Fibroblast of lung (primary cell): ENCODE measurements at regions not wholly inside any gene's neighbourhood (a gene's known extent, or its start where the extent isn't known, plus 50 kb on each side); places are given as distances from the start of the nearest gene placed in this dataset.

Source experiments
- DNase-seq, 2 donors: peaks; one replicate each; pipeline versions ENCODE4 v3.0.0 to v3.0.0-alpha.2; 2010; ENCODE audit warnings: low read depth in 2 of 2
- H2AFZ ChIP-seq: 2 replicates; pipeline ENCODE4 v1.5.1; 2012; ENCODE audit warnings: low read length, control low read depth, inconsistent platforms
- H3K27ac ChIP-seq: 2 replicates; pipeline ENCODE4 v1.5.1; 2011; ENCODE audit warnings: low read length, control low read depth; ENCODE audit not compliant: insufficient read depth
- H3K27me3 ChIP-seq: 2 replicates; pipeline ENCODE4 v1.5.1; 2011; ENCODE audit warnings: mild to moderate bottlenecking, low read length; ENCODE audit not compliant: control insufficient read depth, insufficient read depth
- H3K36me3 ChIP-seq: 2 replicates; pipeline ENCODE4 v1.5.1; 2011; ENCODE audit warnings: low read length; ENCODE audit not compliant: control insufficient read depth, insufficient read depth
- H3K4me1 ChIP-seq: 2 replicates; pipeline ENCODE4 v1.5.1; 2011; ENCODE audit warnings: low read length; ENCODE audit not compliant: control insufficient read depth, insufficient read depth; ENCODE audit errors: extremely low read depth
- H3K4me2 ChIP-seq: 2 replicates; pipeline ENCODE4 v1.5.1; 2011; ENCODE audit warnings: low read length, control low read depth; ENCODE audit not compliant: insufficient read depth; ENCODE audit errors: extremely low read depth
- H3K4me3 ChIP-seq, 4 experiments: fragments of 200-600 bp in 1 of 4; sonication (generic) in 1 of 4; replicated peaks in 1 of 4; 2 replicates each; pipeline ENCODE4 v1.5.1; 2011 to 2016; ENCODE audit warnings: low read length in 4 of 4, low read depth in 3 of 4, mild to moderate bottlenecking in 3 of 4, control low read depth in 2 of 4, inconsistent platforms in 1 of 4, mixed read lengths in 1 of 4; ENCODE audit not compliant: insufficient read depth in 1 of 4; ENCODE audit errors: control extremely low read depth in 1 of 4
- H3K79me2 ChIP-seq: 2 replicates; pipeline ENCODE4 v1.5.1; 2012; ENCODE audit warnings: mild to moderate bottlenecking, low read length, inconsistent platforms; ENCODE audit not compliant: control insufficient read depth, insufficient read depth
- H3K9ac ChIP-seq: 2 replicates; pipeline ENCODE4 v1.5.1; 2011; ENCODE audit warnings: mild to moderate bottlenecking, low read length, control low read depth; ENCODE audit not compliant: insufficient read depth
- H3K9me3 ChIP-seq: 2 replicates; pipeline ENCODE4 v1.5.1; 2012; ENCODE audit warnings: low read depth, low read length; ENCODE audit not compliant: control insufficient read depth, insufficient read depth
- H4K20me1 ChIP-seq: 2 replicates; pipeline ENCODE4 v1.5.1; 2011; ENCODE audit warnings: low read length; ENCODE audit not compliant: control insufficient read depth, insufficient read depth; ENCODE audit errors: extremely low read depth
- CTCF ChIP-seq, 2 donors: IDR thresholded peaks in 1 of 2; conservative IDR thresholded peaks in 1 of 2; 1 replicate in 1 of 2; 2 replicates in 1 of 2; pipeline ENCODE4 v1.5.1; 2011 to 2012; ENCODE audit warnings: low read length in 2 of 2, control low read depth in 1 of 2, inconsistent platforms in 1 of 2, low read depth in 1 of 2, mild to moderate bottlenecking in 1 of 2
- EZH2 ChIP-seq: IDR thresholded peaks from 2 replicates; pipeline ENCODE4 v1.5.1; 2012; ENCODE audit warnings: low read length, control low read depth, mild to moderate bottlenecking; ENCODE audit errors: missing control alignments

- Histone ChIP-seq H3K4me1 (no peaks in the 10 kb centered on the region), H3K4me3 (no peak overlapping the region), H3K9me3 (no peaks in the 10 kb centered on the region), H3K27ac (no peak overlapping the region), H3K79me2 (no peaks in the 10 kb centered on the region), H3K27me3 (no peaks in the 10 kb centered on the region), H4K20me1 (no peaks in the 10 kb centered on the region), H3K4me2 (no peak overlapping the region), H3K9ac (no peak overlapping the region), H3K36me3 (no peaks in the 10 kb centered on the region), H2AFZ (no peak overlapping the region)
- TF ChIP-seq EZH2: no peak
- TF ChIP-seq CTCF (conservative IDR thresholded peaks at IDR 0.05 in 1 of 2, IDR thresholded peaks at IDR 0.05 in 1 of 2; ENCODE audit: low read depth in 1 of 2, low read length in 2 of 2): no peak
- no peak for DNase-seq
Observed at GRCh38 chr1:21365036-21365435, 74.8 kb upstream of the ECE1 start.

GRCh38 chr1:21362096-21362495, 71.8 kb upstream of the ECE1 start:
- no peak overlapping the region for H3K27ac ChIP-seq
- H3K4me2 ChIP-seq: no peak overlapping the region
- TF ChIP-seq CTCF (conservative IDR thresholded peaks at IDR 0.05 in 1 of 2, IDR thresholded peaks at IDR 0.05 in 1 of 2; ENCODE audit: low read depth in 1 of 2, low read length in 2 of 2) (no peak), EZH2 (no peak)
- H4K20me1 ChIP-seq: no peaks in the 10 kb centered on the region
- no peaks in the 10 kb centered on the region for H3K79me2 ChIP-seq
- no peak overlapping the region for H2AFZ ChIP-seq
- no peak overlapping the region for H3K4me3 ChIP-seq
- no peaks in the 10 kb centered on the region for H3K36me3 ChIP-seq
- no peak overlapping the region for H3K9ac ChIP-seq
- no peaks in the 10 kb centered on the region for H3K4me1 ChIP-seq
- H3K9me3 ChIP-seq: no peaks in the 10 kb centered on the region
- no peak for DNase-seq
- no peaks in the 10 kb centered on the region for H3K27me3 ChIP-seq

GRCh38 chr1:21361506-21361905, 71.2 kb upstream of the ECE1 start:
- no peak for DNase-seq
- Histone ChIP-seq H3K79me2 (no peaks in the 10 kb centered on the region), H3K9me3 (no peaks in the 10 kb centered on the region)

More at GRCh38 chr1:21361506-21361905, 71.2 kb upstream of the ECE1 start:
- H3K27me3 ChIP-seq: no peaks in the 10 kb centered on the region
- no peaks in the 10 kb centered on the region for H3K4me1 ChIP-seq
- no peaks in the 10 kb centered on the region for H4K20me1 ChIP-seq
- no peak overlapping the region for H3K4me2 ChIP-seq
- H2AFZ ChIP-seq: no peak overlapping the region
- H3K36me3 ChIP-seq: no peaks in the 10 kb centered on the region
- TF ChIP-seq CTCF (conservative IDR thresholded peaks at IDR 0.05 in 1 of 2, IDR thresholded peaks at IDR 0.05 in 1 of 2; ENCODE audit: low read depth in 1 of 2, low read length in 2 of 2): no peak
- no peak for TF ChIP-seq EZH2
- H3K9ac ChIP-seq: no peak overlapping the region
- no peak overlapping the region for H3K4me3 ChIP-seq
- no peak overlapping the region for H3K27ac ChIP-seq
